Stimulated activated CD4-positive, alpha-beta T cell treated with anti-CD3 and anti-CD28 coated beads, Interleukin-4, amount 100 ng/mL, for 4 hours (primary cell): ENCODE measurements at regions not wholly inside any gene's neighbourhood (a gene's known extent, or its start where the extent isn't known, plus 50 kb on each side); places are given as distances from the start of the nearest gene placed in this dataset.

ENCODE experiments used
- DNase-seq, 2 experiments: peaks; one replicate each; pipeline ENCODE4 v3.0.0-alpha.2; 2020

- no peak for DNase-seq
Observed at GRCh38 chr11:19661827-19662226, 50.8 kb upstream of the NAV2 start.

- DNase-seq: peak in 1 of 2 experiments; percentile 14
Observed at GRCh38 chr11:19660076-19660475, 52.6 kb upstream of the NAV2 start.

GRCh38 chr11:19659529-19659928 is 53.1 kb upstream of the NAV2 start:
- no peak for DNase-seq

GRCh38 chr11:19658344-19658743 is 54.3 kb upstream of the NAV2 start:
- DNase-seq: no peak

- no peak for DNase-seq
Observed at GRCh38 chr11:19656140-19656541, 56.5 kb upstream of the NAV2 start.

GRCh38 chr11:19652623-19653375 is 59.8 kb upstream of the NAV2 start:
- no peak for DNase-seq

GRCh38 chr11:19651653-19652052 is 61.0 kb upstream of the NAV2 start:
- DNase-seq: no peak

- no peak for DNase-seq
Observed at GRCh38 chr11:19651028-19651427, 61.6 kb upstream of the NAV2 start.

GRCh38 chr11:19650467-19650866 is 62.2 kb upstream of the NAV2 start:
- no peak for DNase-seq

GRCh38 chr11:19649751-19650150 is 62.9 kb upstream of the NAV2 start:
- DNase-seq: no peak

- no peak for DNase-seq
Observed at GRCh38 chr11:19648321-19648720, 64.3 kb upstream of the NAV2 start.

GRCh38 chr11:19647816-19648215 is 64.8 kb upstream of the NAV2 start:
- no peak for DNase-seq

GRCh38 chr11:19646921-19647320 is 65.7 kb upstream of the NAV2 start:
- no peak for DNase-seq

GRCh38 chr11:19646308-19646707 is 66.3 kb upstream of the NAV2 start:
- no peak for DNase-seq

- no peak for DNase-seq
Observed at GRCh38 chr11:19644316-19644715, 68.3 kb upstream of the NAV2 start.

GRCh38 chr11:19642185-19643158 is 70.2 kb upstream of the NAV2 start:
- DNase-seq: no peak

GRCh38 chr11:19639603-19640105 is 73.0 kb upstream of the NAV2 start:
- DNase-seq: no peak

- no peak for DNase-seq
Observed at GRCh38 chr11:19635332-19635731, 77.3 kb upstream of the NAV2 start.

GRCh38 chr11:19633276-19633675 is 79.4 kb upstream of the NAV2 start:
- no peak for DNase-seq

- no peak for DNase-seq
Observed at GRCh38 chr11:19632499-19632834, 80.2 kb upstream of the NAV2 start.

GRCh38 chr11:19631712-19632498 is 80.7 kb upstream of the NAV2 start:
- no peak for DNase-seq

GRCh38 chr11:19628018-19628417 is 84.6 kb upstream of the NAV2 start:
- DNase-seq: no peak

- no peak for DNase-seq
Observed at GRCh38 chr11:19627566-19627965, 85.1 kb upstream of the NAV2 start.
